ENCODE measurements at regions not wholly inside any gene's neighbourhood (a gene's known extent, or its start where the extent isn't known, plus 50 kb on each side); places are given as distances from the start of the nearest gene placed in this dataset.
"Not testable (repeated sequence)": the region's sequence is repeated elsewhere in the genome, so short reads cannot be mapped to it uniquely, and the experiment has no call there.

DNA sequence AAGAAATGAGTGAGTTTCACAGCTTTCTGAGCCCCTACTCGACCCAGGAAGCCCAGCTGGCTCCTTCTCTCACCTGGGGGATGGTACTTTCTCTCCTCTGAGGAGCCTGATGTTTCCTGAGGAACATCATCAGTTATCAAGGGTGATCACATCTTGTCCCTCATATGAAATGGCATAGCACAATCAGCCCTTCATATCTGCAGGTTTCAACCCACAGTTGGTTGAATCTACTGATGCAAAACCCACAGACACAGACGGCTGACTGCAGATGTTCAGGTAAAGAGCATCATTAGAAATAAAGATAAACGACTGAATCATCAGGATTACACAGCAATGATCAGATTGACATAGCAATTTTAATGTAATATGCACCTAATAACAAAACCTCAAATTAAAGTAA is 93.6 kb upstream of the OSTN start:
- DNase-seq: no peak
- TF ChIP-seq, protein P1, sequence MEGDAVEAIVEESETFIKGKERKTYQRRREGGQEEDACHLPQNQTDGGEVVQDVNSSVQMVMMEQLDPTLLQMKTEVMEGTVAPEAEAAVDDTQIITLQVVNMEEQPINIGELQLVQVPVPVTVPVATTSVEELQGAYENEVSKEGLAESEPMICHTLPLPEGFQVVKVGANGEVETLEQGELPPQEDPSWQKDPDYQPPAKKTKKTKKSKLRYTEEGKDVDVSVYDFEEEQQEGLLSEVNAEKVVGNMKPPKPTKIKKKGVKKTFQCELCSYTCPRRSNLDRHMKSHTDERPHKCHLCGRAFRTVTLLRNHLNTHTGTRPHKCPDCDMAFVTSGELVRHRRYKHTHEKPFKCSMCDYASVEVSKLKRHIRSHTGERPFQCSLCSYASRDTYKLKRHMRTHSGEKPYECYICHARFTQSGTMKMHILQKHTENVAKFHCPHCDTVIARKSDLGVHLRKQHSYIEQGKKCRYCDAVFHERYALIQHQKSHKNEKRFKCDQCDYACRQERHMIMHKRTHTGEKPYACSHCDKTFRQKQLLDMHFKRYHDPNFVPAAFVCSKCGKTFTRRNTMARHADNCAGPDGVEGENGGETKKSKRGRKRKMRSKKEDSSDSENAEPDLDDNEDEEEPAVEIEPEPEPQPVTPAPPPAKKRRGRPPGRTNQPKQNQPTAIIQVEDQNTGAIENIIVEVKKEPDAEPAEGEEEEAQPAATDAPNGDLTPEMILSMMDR (IDR thresholded peaks at IDR 0.05): no peak
- Mint-ChIP-seq H3K27ac (no peak overlapping the region), H3K4me3 (no peak overlapping the region), H3K9me3 (no peaks in the 10 kb centered on the region), H3K36me3 (ENCODE audit: low read depth) (no peaks in the 10 kb centered on the region), H3K4me1 (no peaks in the 10 kb centered on the region), H3K27me3 (ENCODE audit: low read depth, poor library complexity) (no peaks in the 10 kb centered on the region)

DNA sequence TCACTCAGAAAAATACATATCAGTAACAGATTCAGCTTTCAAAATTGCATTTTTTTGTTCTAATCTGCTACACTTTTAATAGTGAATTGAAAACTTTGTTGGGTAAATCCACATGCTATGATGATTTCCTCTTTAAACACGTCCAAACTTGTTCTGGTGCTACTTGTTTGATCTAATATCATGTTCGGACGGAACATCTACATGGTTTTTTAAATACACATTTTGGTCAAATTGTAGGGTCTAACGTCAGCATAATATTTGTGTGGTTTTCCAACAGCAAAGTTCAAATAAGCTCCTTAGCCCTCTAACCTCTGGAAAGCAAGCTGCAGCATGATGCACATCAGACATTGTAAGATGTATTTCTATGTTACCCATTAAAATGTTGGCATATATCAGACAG is 98.5 kb upstream of the OSTN start:
- H3K4me1 Mint-ChIP-seq: no peaks in the 10 kb centered on the region
- H3K27me3 Mint-ChIP-seq (ENCODE audit: low read depth, poor library complexity): peaks cover 4% of the 10 kb centered on the region
- DNase-seq: no peak
- no peak overlapping the region for H3K4me3 Mint-ChIP-seq
- H3K27ac Mint-ChIP-seq: no peak overlapping the region
- no peaks in the 10 kb centered on the region for H3K9me3 Mint-ChIP-seq
- no peaks in the 10 kb centered on the region for H3K36me3 Mint-ChIP-seq (ENCODE audit: low read depth)
- TF ChIP-seq, protein P1 (IDR thresholded peaks at IDR 0.05): no peak

DNA sequence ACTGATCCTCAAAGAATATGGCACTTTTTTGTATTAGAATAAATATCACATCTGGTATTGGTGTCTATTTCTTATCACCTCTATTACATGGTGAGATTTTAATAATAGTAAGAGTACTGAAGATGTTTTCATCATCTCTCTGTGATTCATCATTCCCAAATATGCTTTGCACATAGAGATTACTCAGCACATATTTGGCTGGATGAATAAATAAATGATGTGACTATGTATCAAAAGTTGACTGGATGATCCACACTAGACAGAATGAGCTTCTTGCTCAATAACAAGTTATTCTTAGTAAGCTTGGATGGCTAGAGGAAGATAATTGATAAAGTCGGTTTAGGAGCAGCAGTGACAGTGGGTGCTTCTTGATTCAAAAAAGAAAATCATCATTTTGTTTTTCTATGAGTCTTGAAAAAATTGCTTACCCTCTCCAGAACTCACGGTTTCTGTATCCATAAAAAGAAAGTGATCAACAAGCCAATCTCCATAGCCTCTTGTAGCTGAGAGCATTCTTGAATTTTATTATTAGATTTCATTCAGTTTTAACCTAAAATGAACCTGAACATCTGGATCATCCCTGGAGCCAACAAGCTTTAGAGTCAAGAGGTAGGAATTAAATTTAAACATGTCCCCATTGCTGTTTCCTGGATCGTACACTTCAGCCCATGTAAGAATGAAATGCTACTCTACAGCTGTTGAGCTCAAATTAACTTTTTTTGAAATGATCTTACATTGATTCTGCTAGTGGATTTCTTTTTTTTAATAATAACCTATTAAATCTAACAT is 104.8 kb upstream of the OSTN start:
- no peaks in the 10 kb centered on the region for H3K9me3 Mint-ChIP-seq
- no peak for DNase-seq
- no peaks in the 10 kb centered on the region for H3K36me3 Mint-ChIP-seq (ENCODE audit: low read depth)
- no peaks in the 10 kb centered on the region for H3K4me1 Mint-ChIP-seq
- H3K27me3 Mint-ChIP-seq (ENCODE audit: low read depth, poor library complexity): peaks cover 7% of the 10 kb centered on the region
- no peak overlapping the region for H3K27ac Mint-ChIP-seq
- no peak overlapping the region for H3K4me3 Mint-ChIP-seq
- TF ChIP-seq, protein P1 (IDR thresholded peaks at IDR 0.05): no peak

DNA sequence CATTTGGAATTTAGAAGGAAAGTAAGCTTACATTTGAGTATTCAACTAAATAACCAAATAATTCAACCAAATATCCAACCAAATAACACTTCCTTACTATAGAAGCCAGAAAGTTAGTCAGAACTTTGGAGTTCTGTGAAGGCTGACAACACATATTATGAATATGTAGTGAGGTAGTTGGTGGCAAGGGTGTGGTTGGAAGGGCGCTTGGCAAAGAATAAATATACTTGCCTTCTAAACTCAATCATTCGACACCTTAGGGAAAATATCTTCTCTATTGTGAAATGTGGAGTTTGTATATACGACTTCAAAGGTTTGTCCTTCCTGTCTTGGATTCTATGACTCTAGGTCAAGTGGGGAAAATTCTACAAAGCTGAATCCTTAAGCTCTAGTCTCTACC is 111.7 kb upstream of the OSTN start:
- no peak overlapping the region for H3K4me3 Mint-ChIP-seq
- no peak overlapping the region for H3K27ac Mint-ChIP-seq

DNA sequence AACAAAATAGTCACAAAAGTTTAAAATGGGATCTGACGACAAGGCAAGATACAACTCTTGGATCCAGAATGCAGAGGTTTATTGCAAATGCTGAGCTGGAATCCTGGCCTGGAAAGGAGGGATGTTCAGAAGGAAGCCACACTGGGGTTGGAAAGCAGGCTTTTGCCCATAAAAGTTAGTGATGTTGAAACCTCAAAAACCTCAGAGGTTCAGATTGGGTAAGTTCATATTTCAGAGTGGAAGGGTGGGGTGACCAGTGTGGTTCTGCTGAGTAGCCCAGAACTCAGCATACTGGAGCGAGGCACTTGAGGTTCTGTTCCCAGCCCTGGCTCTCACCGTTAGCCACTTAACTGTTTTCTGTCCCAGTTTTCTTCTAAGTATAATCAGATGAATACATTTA is 114.0 kb upstream of the OSTN start:
- no peaks in the 10 kb centered on the region for H3K27me3 Mint-ChIP-seq (ENCODE audit: low read depth, poor library complexity)
- no peaks in the 10 kb centered on the region for H3K4me1 Mint-ChIP-seq
- no peak for DNase-seq
- TF ChIP-seq, protein P1 (IDR thresholded peaks at IDR 0.05): no peak
- H3K9me3 Mint-ChIP-seq: peaks cover 12% of the 10 kb centered on the region
- H3K4me3 Mint-ChIP-seq: no peak overlapping the region
- no peaks in the 10 kb centered on the region for H3K36me3 Mint-ChIP-seq (ENCODE audit: low read depth)
- H3K27ac Mint-ChIP-seq: no peak overlapping the region

More for the DNA sequence above, 111.7 kb upstream of the OSTN start:
- Mint-ChIP-seq H3K4me1 (no peaks in the 10 kb centered on the region), H3K36me3 (ENCODE audit: low read depth) (no peaks in the 10 kb centered on the region), H3K27me3 (ENCODE audit: low read depth, poor library complexity) (peaks cover 4% of the 10 kb centered on the region), H3K9me3 (no peaks in the 10 kb centered on the region)
- DNase-seq: no peak
- TF ChIP-seq, protein P1 (IDR thresholded peaks at IDR 0.05): no peak

DNA sequence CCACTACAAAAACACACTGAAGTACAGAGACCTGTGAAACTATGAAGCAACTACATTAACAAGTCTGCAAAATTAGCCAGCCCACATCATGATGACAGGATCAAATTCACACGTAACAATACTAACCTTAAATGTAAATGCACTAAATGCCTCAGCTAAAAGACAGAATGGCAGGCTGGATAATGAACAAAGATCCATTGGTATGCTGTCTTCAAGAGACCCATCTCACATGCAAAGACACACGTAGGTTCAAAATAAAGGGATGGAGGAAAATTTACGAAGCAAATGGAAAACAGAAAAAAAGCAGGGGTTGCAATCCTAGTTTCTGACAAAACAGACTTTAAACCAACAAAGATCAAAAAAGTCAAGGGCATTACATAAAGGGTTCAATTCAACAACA is 120.1 kb upstream of the OSTN start:
- not testable (repeated sequence) for H3K27ac Mint-ChIP-seq; H3K27me3 Mint-ChIP-seq (ENCODE audit: low read depth, poor library complexity); H3K36me3 Mint-ChIP-seq (ENCODE audit: low read depth); H3K4me3 Mint-ChIP-seq; H3K4me1 Mint-ChIP-seq; DNase-seq
- peaks cover 39% of the 10 kb centered on the region for H3K9me3 Mint-ChIP-seq

Data from nephron progenitor cell (in vitro differentiated cells).